Vagina (tissue), 2 donors: ENCODE measurements at regions not wholly inside any gene's neighbourhood (a gene's known extent, or its start where the extent isn't known, plus 50 kb on each side); places are given as distances from the start of the nearest gene placed in this dataset.

Source experiments
- POLR2A ChIP-seq, 2 donors: fragments of 450-650 bp; IDR thresholded peaks; one replicate each; pipeline ENCODE4 v1.6.1; 2017; ENCODE audit warnings: antibody characterized with exemption in 2 of 2, mild to moderate bottlenecking in 2 of 2, moderate library complexity in 2 of 2
- POLR2AphosphoS5 ChIP-seq, 2 donors: sonication (generic); formaldehyde crosslinking; IDR thresholded peaks; one replicate each; pipeline ENCODE4 v1.9.0; 2017; ENCODE audit warnings: antibody characterized with exemption in 2 of 2, mild to moderate bottlenecking in 2 of 2, low read depth in 1 of 2; ENCODE audit not compliant: insufficient read depth in 1 of 2
- TF ChIP-seq, protein P1 (sequence below), 3 experiments: fragments of 450-650 bp in 2 of 3; fragments of 200-600 bp in 1 of 3; sonication (generic) in 1 of 3; IDR thresholded peaks; one replicate each; pipeline ENCODE4 v1.5.1; 2017 to 2019; ENCODE audit warnings: antibody characterized with exemption in 3 of 3, mild to moderate bottlenecking in 2 of 3, moderate library complexity in 2 of 3

DNA sequence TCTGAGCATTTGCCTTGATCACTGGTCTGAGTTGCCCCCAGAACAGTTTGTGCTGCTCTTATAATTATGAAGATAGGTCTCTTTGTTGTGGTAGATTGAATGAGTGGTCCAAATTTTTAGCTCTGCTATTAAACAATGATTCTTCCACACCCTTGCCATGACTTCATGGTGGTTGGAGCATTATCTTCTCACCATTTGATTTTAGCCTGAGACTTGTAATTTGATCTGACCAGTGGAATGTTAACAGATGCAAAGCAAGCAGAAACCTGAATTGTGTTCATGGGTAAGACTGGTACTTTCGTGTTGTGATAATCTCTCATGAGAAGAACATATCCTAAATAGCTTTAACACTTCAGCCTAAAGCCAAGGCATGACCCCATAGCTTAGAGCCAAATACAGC is 139.1 kb downstream of the TFPI2 start:
- TF ChIP-seq, protein P1, sequence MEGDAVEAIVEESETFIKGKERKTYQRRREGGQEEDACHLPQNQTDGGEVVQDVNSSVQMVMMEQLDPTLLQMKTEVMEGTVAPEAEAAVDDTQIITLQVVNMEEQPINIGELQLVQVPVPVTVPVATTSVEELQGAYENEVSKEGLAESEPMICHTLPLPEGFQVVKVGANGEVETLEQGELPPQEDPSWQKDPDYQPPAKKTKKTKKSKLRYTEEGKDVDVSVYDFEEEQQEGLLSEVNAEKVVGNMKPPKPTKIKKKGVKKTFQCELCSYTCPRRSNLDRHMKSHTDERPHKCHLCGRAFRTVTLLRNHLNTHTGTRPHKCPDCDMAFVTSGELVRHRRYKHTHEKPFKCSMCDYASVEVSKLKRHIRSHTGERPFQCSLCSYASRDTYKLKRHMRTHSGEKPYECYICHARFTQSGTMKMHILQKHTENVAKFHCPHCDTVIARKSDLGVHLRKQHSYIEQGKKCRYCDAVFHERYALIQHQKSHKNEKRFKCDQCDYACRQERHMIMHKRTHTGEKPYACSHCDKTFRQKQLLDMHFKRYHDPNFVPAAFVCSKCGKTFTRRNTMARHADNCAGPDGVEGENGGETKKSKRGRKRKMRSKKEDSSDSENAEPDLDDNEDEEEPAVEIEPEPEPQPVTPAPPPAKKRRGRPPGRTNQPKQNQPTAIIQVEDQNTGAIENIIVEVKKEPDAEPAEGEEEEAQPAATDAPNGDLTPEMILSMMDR (IDR thresholded peaks at IDR 0.05), result no peak
- TF ChIP-seq POLR2A (IDR thresholded peaks at IDR 0.05), result no peak
- no peak for TF ChIP-seq POLR2AphosphoS5 (IDR thresholded peaks at IDR 0.05; ENCODE audit: insufficient read depth in 1 of 2, low read depth in 1 of 2)
